Ectodermal cell (in vitro differentiated cells): ENCODE measurements at regions not wholly inside any gene's neighbourhood (a gene's known extent, or its start where the extent isn't known, plus 50 kb on each side); places are given as distances from the start of the nearest gene placed in this dataset.

ENCODE experiments used
- H3K27ac ChIP-seq: 2 replicates; pipeline ENCODE4 v1.7.0; 2013; ENCODE audit warnings: mild to moderate bottlenecking, low read depth, low read length; ENCODE audit not compliant: insufficient read depth, poor library complexity, severe bottlenecking
- H3K27me3 ChIP-seq: 2 replicates; pipeline ENCODE4 v1.7.0; 2013; ENCODE audit warnings: mild to moderate bottlenecking, low read length; ENCODE audit not compliant: insufficient read depth, control insufficient read depth, poor library complexity, severe bottlenecking
- H3K36me3 ChIP-seq: one replicate; pipeline ENCODE4 v1.7.0; 2013; ENCODE audit warnings: low read length; ENCODE audit not compliant: control insufficient read depth, insufficient read depth
- H3K4me1 ChIP-seq: one replicate; pipeline ENCODE4 v1.7.0; 2013; ENCODE audit warnings: low read length; ENCODE audit not compliant: control insufficient read depth, insufficient read depth
- H3K4me3 ChIP-seq: 2 replicates; pipeline ENCODE4 v1.7.0; 2013; ENCODE audit warnings: low read depth, low read length, control low read depth; ENCODE audit not compliant: insufficient read depth
- H3K9me3 ChIP-seq: 2 replicates; pipeline ENCODE4 v1.7.0; 2013; ENCODE audit warnings: mild to moderate bottlenecking, low read length, moderate library complexity; ENCODE audit not compliant: control insufficient read depth
- WGBS, 2 experiments: methylation state at CpG; one replicate each; pipeline ENCODE4 v1.1.7; 2013; ENCODE audit warnings: missing lambda C conversion rate in 2 of 2; 5-methylcytosine and 5-hydroxymethylcytosine counted together

- peaks cover 10% of the 10 kb centered on the region for H3K4me1 ChIP-seq
- peak overlapping the region; percentile 55 for H3K27ac ChIP-seq
- H3K27me3 ChIP-seq = no peaks in the 10 kb centered on the region
- 92 to 95% methylated on average over 3 of the region's 3 CpGs for WGBS, 2 experiments
- no peaks in the 10 kb centered on the region for H3K36me3 ChIP-seq
- H3K9me3 ChIP-seq = no peaks in the 10 kb centered on the region
- H3K4me3 ChIP-seq = no peak overlapping the region
Measured at GRCh38 chr4:31530555-31530954, 810.4 kb downstream of the PCDH7 start.

GRCh38 chr4:31538877-31539276 is 818.7 kb downstream of the PCDH7 start:
- H3K36me3 ChIP-seq = no peaks in the 10 kb centered on the region
- H3K27ac ChIP-seq = no peak overlapping the region
- no peaks in the 10 kb centered on the region for H3K27me3 ChIP-seq
- H3K4me3 ChIP-seq = no peak overlapping the region
- no peaks in the 10 kb centered on the region for H3K9me3 ChIP-seq
- no peaks in the 10 kb centered on the region for H3K4me1 ChIP-seq

DNA sequence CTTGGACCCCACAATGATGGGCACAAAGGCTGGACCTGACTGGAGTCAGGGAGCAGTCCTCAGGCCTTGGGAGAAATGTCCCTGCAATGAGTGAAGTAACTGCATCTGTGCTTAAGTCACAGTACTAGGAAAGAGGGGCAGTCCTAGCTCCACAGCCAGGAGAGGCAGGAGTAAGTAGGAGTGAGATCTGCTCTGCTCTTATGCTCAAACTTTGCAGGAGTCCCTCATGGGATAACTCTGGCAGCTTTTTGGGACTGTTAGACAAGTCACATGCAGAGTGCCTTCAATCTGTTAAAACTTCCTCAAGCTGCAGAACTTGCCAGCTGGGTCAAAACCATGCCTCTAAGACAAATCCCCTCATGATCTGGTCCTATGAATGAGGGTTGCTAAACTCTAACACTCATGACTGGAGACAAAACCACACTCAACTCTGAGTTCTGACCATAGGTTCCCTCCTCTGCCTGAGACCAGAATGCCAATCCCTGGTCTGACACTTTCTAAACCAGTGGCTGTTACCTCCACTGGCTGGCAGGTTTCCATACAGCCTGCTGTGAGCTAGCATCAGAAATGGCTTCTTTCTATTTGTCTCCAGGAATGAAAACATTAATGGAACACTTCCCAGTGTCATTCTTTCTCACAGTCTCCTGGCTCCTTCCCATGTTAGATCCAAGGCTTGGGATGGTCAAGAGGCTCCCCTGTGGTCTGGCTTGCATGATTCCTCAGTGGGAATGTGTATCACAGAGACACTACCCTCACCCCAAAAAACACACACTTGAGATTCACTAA is 819.3 kb downstream of the PCDH7 start:
- no peaks in the 10 kb centered on the region for H3K9me3 ChIP-seq
- no peak overlapping the region for H3K27ac ChIP-seq
- no peaks in the 10 kb centered on the region for H3K4me1 ChIP-seq
- no peaks in the 10 kb centered on the region for H3K27me3 ChIP-seq
- no peak overlapping the region for H3K4me3 ChIP-seq
- no peaks in the 10 kb centered on the region for H3K36me3 ChIP-seq

DNA sequence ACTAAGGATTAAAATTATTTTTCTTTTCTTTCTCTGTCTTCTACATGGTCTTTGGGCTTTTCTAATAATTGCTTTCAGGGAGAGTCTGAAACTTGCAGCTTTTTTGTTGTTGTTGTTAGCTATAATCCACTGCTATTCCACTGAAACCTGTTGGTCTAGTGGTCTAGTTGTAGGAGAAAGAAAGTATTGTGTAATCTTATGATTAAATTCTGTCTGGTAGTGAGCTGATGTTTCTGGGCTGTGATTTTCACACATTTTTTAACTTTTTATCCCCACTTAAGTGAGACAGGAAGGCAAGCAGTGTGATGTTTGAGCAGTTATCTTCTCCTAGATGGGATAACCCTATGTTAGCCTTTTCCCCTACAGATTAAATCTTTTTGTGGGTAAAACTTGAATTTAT is 825.2 kb downstream of the PCDH7 start:
- no peaks in the 10 kb centered on the region for H3K36me3 ChIP-seq
- no peak overlapping the region for H3K4me3 ChIP-seq
- no peaks in the 10 kb centered on the region for H3K4me1 ChIP-seq
- H3K27ac ChIP-seq = no peak overlapping the region
- H3K27me3 ChIP-seq = no peaks in the 10 kb centered on the region
- no peaks in the 10 kb centered on the region for H3K9me3 ChIP-seq

GRCh38 chr4:31545755-31546154 is 825.6 kb downstream of the PCDH7 start:
- WGBS, 2 experiments = 85 to 100% methylated on average over 1 of the region's 1 CpG

DNA sequence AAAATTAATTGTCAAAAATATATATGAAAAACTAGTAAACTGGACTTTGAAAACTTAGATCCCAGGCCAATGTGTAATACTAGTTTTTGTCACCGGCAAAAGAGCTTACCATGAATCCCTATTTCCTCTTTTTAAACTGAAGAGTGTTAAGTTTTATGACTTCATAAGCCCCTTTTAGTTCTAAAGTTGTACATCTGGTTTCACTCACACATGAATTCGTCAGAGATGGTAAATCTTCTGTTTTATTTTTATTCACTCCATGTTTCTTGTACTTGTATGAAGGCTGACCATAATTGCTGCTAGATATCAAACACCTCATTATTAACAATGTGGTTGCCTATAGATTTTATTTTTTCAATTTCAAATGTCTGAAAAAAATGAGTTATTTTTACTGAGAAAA is 827.9 kb downstream of the PCDH7 start:
- 86% methylated on average over 2 of the region's 2 CpGs; no CpG with 5 or more reads in 1 of the 2 experiments for WGBS, 2 experiments
- Histone ChIP-seq H3K27me3 (no peaks in the 10 kb centered on the region), H3K4me3 (no peak overlapping the region), H3K4me1 (no peaks in the 10 kb centered on the region), H3K9me3 (no peaks in the 10 kb centered on the region), H3K27ac (no peak overlapping the region), H3K36me3 (no peaks in the 10 kb centered on the region)

More at GRCh38 chr4:31545755-31546154, 825.6 kb downstream of the PCDH7 start:
- H3K4me1 ChIP-seq = no peaks in the 10 kb centered on the region
- no peaks in the 10 kb centered on the region for H3K36me3 ChIP-seq
- no peaks in the 10 kb centered on the region for H3K9me3 ChIP-seq
- no peak overlapping the region for H3K4me3 ChIP-seq
- no peaks in the 10 kb centered on the region for H3K27me3 ChIP-seq
- no peak overlapping the region for H3K27ac ChIP-seq

DNA sequence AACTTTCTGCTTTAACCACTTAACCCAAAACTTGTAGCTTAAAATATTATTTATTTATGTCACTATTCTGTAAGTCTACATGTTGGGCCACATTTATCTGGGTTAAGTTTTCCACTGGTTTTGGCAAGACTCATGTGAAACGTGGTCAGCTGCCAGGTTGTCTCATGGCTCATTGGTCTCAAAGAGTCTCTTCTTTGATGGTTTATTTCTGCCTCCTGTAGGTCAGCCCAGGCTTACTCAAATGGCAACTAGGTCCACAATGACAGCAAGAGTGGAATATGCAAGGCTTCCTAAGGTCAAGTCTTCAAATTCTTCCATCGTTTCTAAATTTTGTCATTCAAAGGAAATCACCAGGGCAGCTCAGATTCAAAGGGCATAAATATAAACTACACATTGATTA is 828.7 kb downstream of the PCDH7 start:
- 91 to 93% methylated on average over 2 of the region's 2 CpGs for WGBS, 2 experiments
- no peaks in the 10 kb centered on the region for H3K9me3 ChIP-seq
- H3K27me3 ChIP-seq = no peaks in the 10 kb centered on the region
- H3K4me3 ChIP-seq = no peak overlapping the region
- no peaks in the 10 kb centered on the region for H3K36me3 ChIP-seq
- H3K4me1 ChIP-seq = no peaks in the 10 kb centered on the region
- H3K27ac ChIP-seq = no peak overlapping the region

DNA sequence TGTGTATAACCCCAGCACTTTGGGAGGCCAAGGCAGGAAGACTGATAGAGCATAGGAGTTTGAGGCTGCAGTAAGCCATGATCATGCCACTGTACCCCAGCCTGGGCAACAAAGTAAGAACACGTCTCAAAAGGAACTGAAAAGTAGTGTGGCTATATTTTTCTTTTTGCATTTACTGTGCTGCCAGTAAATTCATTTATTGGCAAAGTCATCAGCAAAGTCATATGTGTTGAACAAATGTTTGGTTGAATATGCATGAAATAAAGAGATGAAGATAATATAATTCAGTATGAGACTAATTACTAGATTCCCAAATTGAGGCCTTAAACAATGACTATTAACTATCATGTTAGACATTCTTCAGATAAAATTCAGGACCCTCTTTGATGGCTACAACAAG is 829.1 kb downstream of the PCDH7 start:
- Histone ChIP-seq H3K4me1 (no peaks in the 10 kb centered on the region), H3K27me3 (no peaks in the 10 kb centered on the region), H3K27ac (no peak overlapping the region), H3K4me3 (no peak overlapping the region), H3K9me3 (no peaks in the 10 kb centered on the region), H3K36me3 (no peaks in the 10 kb centered on the region)
- 91 to 92% methylated on average over 1 of the region's 1 CpG for WGBS, 2 experiments

DNA sequence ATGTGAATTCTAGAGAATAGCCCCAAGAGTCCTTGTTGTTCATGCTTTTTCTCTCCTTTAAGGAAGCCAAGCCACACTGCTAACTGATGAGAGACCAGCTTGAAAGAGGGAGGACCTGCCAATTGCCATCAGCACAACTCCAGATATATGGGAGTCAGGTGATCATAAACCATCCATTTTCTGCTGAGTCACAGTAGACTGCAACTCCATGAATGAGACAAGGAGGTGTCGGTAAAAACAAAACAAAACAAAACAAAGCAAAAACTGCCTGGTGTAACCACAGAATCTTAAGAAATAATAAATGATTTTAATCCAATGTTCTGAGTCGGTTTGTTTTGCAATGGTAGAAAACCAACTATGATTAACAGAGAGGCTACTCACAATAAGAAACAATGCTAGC is 837.3 kb downstream of the PCDH7 start:
- H3K27ac ChIP-seq = no peak overlapping the region
- H3K4me3 ChIP-seq = no peak overlapping the region
- no peaks in the 10 kb centered on the region for H3K9me3 ChIP-seq
- WGBS, 2 experiments = 100% methylated on average over 2 of the region's 2 CpGs; no CpG with 5 or more reads in 1 of the 2 experiments
- no peaks in the 10 kb centered on the region for H3K4me1 ChIP-seq
- no peaks in the 10 kb centered on the region for H3K27me3 ChIP-seq
- H3K36me3 ChIP-seq = no peaks in the 10 kb centered on the region

GRCh38 chr4:31573554-31573953 is 853.4 kb downstream of the PCDH7 start:
- no peaks in the 10 kb centered on the region for H3K27me3 ChIP-seq
- H3K4me1 ChIP-seq = no peaks in the 10 kb centered on the region
- WGBS, 2 experiments = 94 to 100% methylated on average over 5 of the region's 5 CpGs
- no peak overlapping the region for H3K27ac ChIP-seq
- no peaks in the 10 kb centered on the region for H3K9me3 ChIP-seq
- no peaks in the 10 kb centered on the region for H3K36me3 ChIP-seq
- H3K4me3 ChIP-seq = no peak overlapping the region

DNA sequence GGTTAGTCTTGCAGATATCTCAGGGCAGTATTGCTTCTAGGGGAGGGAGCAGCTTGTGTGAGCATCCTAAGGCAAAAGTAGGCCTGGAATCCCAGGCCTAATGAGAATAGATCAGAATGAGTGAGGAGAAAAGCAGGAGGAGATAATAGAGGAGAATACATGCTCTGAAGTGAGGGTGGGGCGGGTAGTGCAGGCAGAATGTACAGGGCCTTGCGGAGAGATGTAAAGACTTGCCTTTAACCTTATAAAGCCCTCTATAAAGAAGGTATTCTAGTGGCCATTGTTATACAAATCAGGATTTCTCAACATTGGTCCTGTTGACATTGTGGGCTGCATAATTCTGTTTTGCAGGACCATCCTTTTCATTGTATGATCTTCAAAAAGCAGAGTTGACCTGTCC is 855.3 kb downstream of the PCDH7 start:
- Histone ChIP-seq H3K4me1 (no peaks in the 10 kb centered on the region), H3K36me3 (no peaks in the 10 kb centered on the region), H3K27me3 (no peaks in the 10 kb centered on the region), H3K4me3 (no peak overlapping the region), H3K9me3 (no peaks in the 10 kb centered on the region), H3K27ac (no peak overlapping the region)
- 68 to 80% methylated on average over 2 of the region's 2 CpGs for WGBS, 2 experiments
